ENCODE measurements at regions not wholly inside any gene's neighbourhood (a gene's known extent, or its start where the extent isn't known, plus 50 kb on each side); places are given as distances from the start of the nearest gene placed in this dataset.
A peak's percentile ranks its signal among the peaks of the same experiment; 100 is the strongest.

- no peak overlapping the region for H3K4me3 ChIP-seq (ENCODE audit: low read depth, low read length)
- no peak for TF ChIP-seq CTCF (IDR thresholded peaks at IDR 0.05; ENCODE audit: low read depth, low read length)
- no peaks in the 10 kb centered on the region for H3K27me3 ChIP-seq (ENCODE audit: insufficient read depth, low read depth, severe bottlenecking)
- no peak for DNase-seq
- no peak overlapping the region for H3K27ac ChIP-seq
- H3K9me3 ChIP-seq (ENCODE audit: severe bottlenecking), result no peaks in the 10 kb centered on the region
- H3K36me3 ChIP-seq, result no peaks in the 10 kb centered on the region
These were observed 654.1 kb downstream of the PTPRU start for GRCh38 chr1:29890201-29890959.

DNA sequence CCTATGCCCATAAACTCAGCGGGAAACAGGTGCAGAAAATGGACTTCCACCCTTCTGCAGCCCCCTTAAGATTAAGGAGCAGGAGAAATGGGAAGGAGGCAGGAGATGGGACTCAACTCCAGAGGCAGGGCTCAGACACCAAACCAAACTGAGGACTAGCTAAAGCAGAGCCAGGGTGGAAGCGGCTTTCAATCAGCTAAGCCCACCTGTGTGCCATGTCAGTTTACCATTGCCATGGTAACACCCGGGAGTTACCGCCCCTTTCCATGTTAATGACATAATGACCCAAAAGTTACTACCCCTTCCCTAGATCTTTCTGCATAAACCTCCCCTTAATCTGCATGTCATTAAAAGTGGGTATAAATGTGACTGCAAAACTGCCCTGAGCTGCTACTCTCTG is 653.5 kb downstream of the PTPRU start:
- H3K9me3 ChIP-seq (ENCODE audit: severe bottlenecking), result no peaks in the 10 kb centered on the region
- TF ChIP-seq CTCF (IDR thresholded peaks at IDR 0.05; ENCODE audit: low read depth, low read length), result no peak
- DNase-seq, result no peak
- no peaks in the 10 kb centered on the region for H3K36me3 ChIP-seq
- no peaks in the 10 kb centered on the region for H3K27me3 ChIP-seq (ENCODE audit: insufficient read depth, low read depth, severe bottlenecking)
- H3K4me3 ChIP-seq (ENCODE audit: low read depth, low read length), result no peak overlapping the region
- no peak overlapping the region for H3K27ac ChIP-seq

GRCh38 chr1:29884740-29885139 is 648.4 kb downstream of the PTPRU start:
- H3K4me3 ChIP-seq (ENCODE audit: low read depth, low read length), result no peak overlapping the region
- H3K9me3 ChIP-seq (ENCODE audit: severe bottlenecking), result no peaks in the 10 kb centered on the region
- no peaks in the 10 kb centered on the region for H3K36me3 ChIP-seq
- TF ChIP-seq CTCF (IDR thresholded peaks at IDR 0.05; ENCODE audit: low read depth, low read length), result no peak
- no peak for DNase-seq
- H3K27me3 ChIP-seq (ENCODE audit: insufficient read depth, low read depth, severe bottlenecking), result no peaks in the 10 kb centered on the region
- no peak overlapping the region for H3K27ac ChIP-seq

DNA sequence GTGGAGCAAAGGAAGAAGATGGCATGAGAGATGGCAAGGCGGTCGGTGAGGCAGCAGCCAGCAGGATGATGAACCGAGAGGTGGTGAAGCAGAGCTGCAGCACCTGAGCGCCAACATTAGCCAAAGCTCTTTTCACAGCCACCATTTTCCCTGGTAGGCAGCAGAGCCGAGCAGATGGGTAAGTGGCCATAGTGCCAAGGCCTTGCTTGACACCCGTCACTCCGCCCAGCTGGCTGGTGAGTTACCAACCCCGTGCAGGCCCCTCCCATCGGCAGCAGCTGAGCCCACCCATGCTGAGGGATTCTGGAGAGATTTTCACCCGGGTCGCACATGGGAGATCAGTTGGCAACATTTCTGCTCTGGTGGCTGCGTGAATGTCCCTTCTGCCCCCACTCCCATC is 647.7 kb downstream of the PTPRU start:
- no peak overlapping the region for H3K27ac ChIP-seq
- H3K4me3 ChIP-seq (ENCODE audit: low read depth, low read length), result no peak overlapping the region
- no peaks in the 10 kb centered on the region for H3K36me3 ChIP-seq
- TF ChIP-seq CTCF (IDR thresholded peaks at IDR 0.05; ENCODE audit: low read depth, low read length), result no peak
- H3K27me3 ChIP-seq (ENCODE audit: insufficient read depth, low read depth, severe bottlenecking), result no peaks in the 10 kb centered on the region
- no peaks in the 10 kb centered on the region for H3K9me3 ChIP-seq (ENCODE audit: severe bottlenecking)
- no peak for DNase-seq

- Histone ChIP-seq H3K27ac (no peak overlapping the region), H3K27me3 (ENCODE audit: insufficient read depth, low read depth, severe bottlenecking) (no peaks in the 10 kb centered on the region), H3K4me3 (ENCODE audit: low read depth, low read length) (no peak overlapping the region), H3K36me3 (no peaks in the 10 kb centered on the region), H3K9me3 (ENCODE audit: severe bottlenecking) (no peaks in the 10 kb centered on the region)
- DNase-seq, result no peak
- no peak for TF ChIP-seq CTCF (IDR thresholded peaks at IDR 0.05; ENCODE audit: low read depth, low read length)
These were observed 647.1 kb downstream of the PTPRU start for GRCh38 chr1:29883411-29883832.

DNA sequence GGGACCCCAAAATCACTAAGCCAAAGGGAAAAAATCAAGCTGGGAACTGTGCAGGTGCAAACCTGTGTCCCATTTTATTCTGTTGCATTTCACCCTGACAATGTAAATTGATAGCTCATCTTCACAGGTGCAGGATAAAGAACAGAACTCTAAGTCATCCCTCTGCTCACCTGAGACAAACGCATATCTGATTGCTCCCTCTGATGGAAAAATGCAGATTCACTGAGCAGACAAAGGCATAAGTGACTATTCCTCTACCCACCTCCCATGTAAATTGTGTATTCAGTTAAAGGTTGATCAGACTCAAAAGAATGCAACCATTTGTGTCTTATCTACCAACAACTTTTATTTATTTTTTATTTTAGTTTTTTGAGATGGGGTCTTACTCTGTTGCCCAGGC is 644.2 kb downstream of the PTPRU start:
- Histone ChIP-seq H3K27ac (no peak overlapping the region), H3K36me3 (no peaks in the 10 kb centered on the region), H3K4me3 (ENCODE audit: low read depth, low read length) (no peak overlapping the region), H3K9me3 (ENCODE audit: severe bottlenecking) (no peaks in the 10 kb centered on the region), H3K27me3 (ENCODE audit: insufficient read depth, low read depth, severe bottlenecking) (no peaks in the 10 kb centered on the region)
- DNase-seq, result no peak
- peak; percentile 32; the same call in 1 of the 2 replicates for TF ChIP-seq CTCF (IDR thresholded peaks at IDR 0.05; ENCODE audit: low read depth, low read length)
